ENCODE measurements at regions not wholly inside any gene's neighbourhood (a gene's known extent, or its start where the extent isn't known, plus 50 kb on each side); places are given as distances from the start of the nearest gene placed in this dataset.
A peak's percentile ranks its signal among the peaks of the same experiment; 100 is the strongest.
"Not testable (repeated sequence)": the region's sequence is repeated elsewhere in the genome, so short reads cannot be mapped to it uniquely, and the experiment has no call there.

GRCh38 chr6:166718516-166718915 lies 91.5 kb upstream of the RPS6KA2 start:
- no peak for DNase-seq

- no peak for DNase-seq
Measured at GRCh38 chr6:166716910-166717617, 90.0 kb upstream of the RPS6KA2 start.

- DNase-seq: no peak
Measured at GRCh38 chr6:166715992-166716391, 88.9 kb upstream of the RPS6KA2 start.

GRCh38 chr6:166715065-166715464 lies 88.0 kb upstream of the RPS6KA2 start:
- no peak for DNase-seq

DNA sequence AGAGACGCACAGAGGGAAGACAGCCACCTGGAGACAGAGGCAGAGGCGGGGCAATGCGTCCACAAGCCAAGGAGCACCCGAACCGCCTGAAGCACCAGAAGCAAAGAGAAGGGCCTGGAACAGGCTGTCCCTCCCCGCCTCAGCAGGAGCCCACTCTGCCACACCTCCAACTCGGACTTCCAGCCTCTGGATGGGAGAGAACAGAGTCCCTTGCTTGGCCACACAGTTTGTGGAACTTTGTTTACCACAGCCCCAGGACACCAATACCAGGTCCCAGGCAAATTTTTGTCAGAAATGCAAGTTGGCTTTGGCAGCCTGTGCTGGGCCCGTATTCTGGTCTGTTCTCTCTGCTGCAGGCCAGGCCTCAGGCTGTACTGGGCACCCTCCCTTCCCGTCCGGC lies 87.5 kb upstream of the RPS6KA2 start:
- DNase-seq: no peak

DNA sequence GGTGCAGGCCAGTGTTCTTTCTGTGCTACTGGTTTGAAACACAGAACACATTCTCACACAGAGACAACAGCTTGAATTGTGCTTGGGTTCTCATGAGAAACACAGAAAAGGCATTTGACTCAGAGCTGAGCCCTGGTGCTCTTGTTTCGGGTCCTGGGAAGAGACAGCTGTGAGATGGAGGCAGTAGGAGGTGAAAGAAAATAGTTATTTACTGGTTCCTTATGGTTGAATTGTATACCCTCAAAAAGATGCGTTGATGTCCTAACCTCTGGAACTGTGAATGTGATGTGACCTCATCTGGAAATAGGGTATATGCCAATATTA lies 87.1 kb upstream of the RPS6KA2 start:
- DNase-seq: no peak

GRCh38 chr6:166713434-166714186 lies 86.6 kb upstream of the RPS6KA2 start:
- DNase-seq: no peak

DNA sequence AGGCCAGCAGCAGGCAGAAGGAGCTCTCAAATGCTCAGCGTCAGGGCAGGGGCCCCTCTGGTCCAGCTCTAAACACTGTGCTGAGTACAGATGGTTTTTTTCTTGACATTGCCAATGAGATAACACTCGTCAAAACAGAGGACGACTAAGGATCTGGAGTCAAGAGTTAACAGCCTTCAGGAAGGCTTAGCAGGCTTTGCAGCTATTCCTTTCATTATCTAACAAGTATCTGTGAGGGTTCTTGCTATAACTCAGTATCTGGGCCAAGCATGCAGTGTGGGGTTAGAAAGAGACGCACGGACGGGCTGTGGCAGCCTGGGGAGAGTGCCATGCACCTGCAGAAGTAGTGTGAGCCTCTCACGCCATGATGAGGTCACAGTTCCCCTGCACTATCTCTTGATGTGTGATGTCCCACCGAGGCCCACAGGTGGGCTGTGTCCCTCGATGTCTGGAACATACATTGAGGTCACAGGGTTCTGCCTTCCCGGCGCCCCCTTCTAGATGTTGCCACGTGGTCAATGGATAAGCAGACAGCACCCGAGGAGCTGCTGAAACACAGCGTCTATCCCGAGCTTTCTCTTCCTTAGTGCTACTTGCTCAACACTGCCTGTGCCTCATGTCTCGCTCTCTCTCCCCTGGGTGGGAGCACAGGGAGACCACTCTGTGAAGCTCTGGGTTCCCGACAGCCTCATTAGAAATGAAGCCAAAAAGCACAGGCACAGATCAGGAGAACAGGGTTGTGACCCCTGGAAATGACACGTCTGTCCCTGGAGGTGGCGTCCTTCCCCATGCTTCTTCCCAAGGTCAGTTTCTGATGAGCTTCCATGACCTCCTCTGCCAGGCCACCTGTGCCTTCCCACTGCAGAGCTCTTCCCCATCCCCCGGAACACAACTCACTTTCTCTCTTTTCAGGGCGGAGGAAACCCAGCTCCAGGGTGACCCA lies 85.5 kb upstream of the RPS6KA2 start:
- no peak for DNase-seq

DNA sequence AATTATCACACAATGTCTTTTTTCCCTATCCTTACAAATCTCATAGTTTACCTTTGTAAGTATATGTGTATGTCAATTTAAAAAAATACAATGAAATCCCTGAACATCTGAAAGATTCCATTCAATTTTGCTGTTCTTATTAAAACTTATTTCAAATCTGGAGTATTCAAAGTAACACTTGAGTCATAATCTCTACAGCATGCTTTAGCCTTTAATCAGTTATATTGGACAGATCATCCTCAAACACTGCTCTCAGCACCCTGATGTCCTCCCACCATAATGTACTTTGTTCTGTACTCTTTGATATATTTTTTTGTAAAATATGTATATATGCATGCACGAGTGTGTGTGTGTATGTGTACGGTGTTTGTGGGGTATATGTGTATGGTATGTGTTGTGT lies 83.0 kb upstream of the RPS6KA2 start:
- no peak for DNase-seq

DNA sequence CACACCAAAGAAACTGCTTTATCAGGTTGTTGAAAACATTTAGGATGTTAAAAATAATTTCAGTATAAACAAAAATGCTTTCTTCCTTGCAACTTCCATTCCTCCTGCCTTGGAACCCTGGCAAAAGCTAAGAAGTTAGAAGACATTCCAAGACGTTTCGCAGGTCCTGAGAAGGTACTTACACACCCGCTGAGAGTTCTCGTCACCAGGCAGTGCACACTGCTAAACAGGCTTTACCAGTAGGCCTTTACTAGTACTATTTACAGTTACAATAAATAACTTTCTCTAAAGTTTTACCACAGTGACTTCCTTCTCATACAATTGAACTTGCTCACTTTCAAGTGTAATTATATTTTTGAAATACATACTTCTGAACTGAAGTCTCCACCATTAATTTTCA lies 81.4 kb upstream of the RPS6KA2 start:
- no peak for DNase-seq

- DNase-seq: peak; percentile 18
Measured at GRCh38 chr6:166707045-166707444, 80.0 kb upstream of the RPS6KA2 start.

DNA sequence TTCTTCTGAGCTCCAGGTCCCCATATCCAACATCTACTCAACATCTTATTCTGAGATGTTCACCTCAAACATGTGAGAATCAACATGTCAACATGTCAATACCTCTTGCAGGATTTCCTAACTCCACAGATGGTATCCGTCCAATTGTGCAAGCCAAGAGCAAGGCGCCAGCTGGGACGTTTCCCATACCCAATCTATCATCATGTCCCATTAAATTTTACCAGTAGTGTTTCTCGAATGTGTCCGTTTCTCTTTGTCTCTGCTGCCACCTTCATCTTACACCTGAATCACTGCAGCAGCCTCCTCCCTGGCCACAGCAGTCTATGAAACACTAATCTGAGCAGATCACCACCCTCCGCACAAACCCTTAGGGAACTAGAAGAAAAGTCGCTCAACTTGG lies 78.0 kb upstream of the RPS6KA2 start:
- DNase-seq: no peak

DNA sequence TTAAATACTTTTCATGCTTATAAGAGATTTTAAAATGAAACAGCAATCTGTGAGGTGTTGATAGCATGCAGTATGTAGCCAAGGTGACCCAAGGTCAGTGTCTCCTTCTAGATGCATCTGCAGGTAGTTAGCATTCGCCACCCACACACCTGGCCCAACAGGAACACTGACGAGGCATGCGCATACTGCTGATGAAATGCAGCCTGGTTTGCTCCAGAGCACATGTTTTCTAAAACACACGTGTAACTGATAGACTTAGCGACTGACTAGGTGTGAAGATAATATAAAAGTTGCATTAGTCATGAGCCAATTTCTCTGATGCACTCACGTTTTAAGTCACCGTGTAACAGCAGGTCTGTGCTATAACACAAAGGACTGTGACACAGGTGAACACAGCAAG lies 77.1 kb upstream of the RPS6KA2 start:
- DNase-seq: no peak

- no peak for DNase-seq
Measured at GRCh38 chr6:166703149-166703710, 76.2 kb upstream of the RPS6KA2 start.

GRCh38 chr6:166701424-166701823 lies 74.4 kb upstream of the RPS6KA2 start:
- DNase-seq: not testable (repeated sequence)

GRCh38 chr6:166700871-166701270 lies 73.8 kb upstream of the RPS6KA2 start:
- not testable (repeated sequence) for DNase-seq

DNA sequence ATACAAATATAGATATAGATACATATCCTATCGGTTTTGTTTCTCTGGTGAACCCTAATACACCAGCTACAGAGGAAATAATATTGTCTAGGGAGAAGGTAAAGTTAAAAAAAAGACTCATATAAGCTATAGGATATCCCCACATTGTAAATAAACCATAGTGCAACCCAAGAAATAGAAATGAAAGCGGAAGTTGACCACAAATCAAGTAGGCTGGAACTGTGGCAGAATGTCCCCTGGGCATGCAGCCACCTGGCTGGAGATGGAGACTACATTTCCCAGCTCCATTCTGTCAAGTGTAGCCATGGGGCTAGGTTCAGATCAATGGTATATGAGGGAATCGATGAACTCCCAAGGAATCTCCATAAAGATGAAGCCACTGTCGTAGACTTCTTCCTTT lies 70.1 kb upstream of the RPS6KA2 start:
- no peak for DNase-seq

- no peak for DNase-seq
Measured at GRCh38 chr6:166693880-166694279, 66.8 kb upstream of the RPS6KA2 start.

DNA sequence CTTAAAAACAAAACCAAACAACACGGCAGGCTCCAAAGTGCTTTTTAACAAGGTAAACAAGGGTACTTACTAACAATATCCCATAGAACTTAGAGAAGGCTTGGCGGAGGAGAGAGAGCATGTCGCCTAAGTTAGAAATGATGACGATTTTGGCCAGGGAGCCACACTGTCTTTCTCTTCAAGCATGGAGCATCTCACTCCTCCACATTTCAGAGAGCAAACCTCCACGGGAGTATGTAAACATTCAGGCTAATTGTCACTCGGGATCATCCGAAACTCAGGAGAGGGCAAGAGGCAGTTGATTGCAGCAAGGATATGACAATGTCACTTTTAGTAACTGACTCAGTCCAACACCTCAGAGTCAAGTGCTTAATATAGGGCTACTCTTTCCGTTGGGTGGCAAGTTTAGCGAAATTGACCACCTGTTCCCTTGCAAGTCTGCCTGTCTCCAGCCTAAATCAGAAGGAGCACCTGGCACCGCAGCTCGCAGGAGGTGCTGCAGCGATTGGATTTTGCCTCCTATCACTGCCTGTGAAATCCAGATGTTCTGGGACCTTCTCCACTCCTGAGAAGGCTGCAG lies 65.8 kb upstream of the RPS6KA2 start:
- DNase-seq: no peak

GRCh38 chr6:166691746-166692145 lies 64.7 kb upstream of the RPS6KA2 start:
- no peak for DNase-seq

- no peak for DNase-seq
Measured at GRCh38 chr6:166691199-166691598, 64.1 kb upstream of the RPS6KA2 start.

GRCh38 chr6:166689687-166690086 lies 62.6 kb upstream of the RPS6KA2 start:
- DNase-seq: no peak

- no peak for DNase-seq
Measured at GRCh38 chr6:166688901-166689300, 61.9 kb upstream of the RPS6KA2 start.
